Pancreas (tissue), 10 donors: ENCODE measurements at regions not wholly inside any gene's neighbourhood (a gene's known extent, or its start where the extent isn't known, plus 50 kb on each side); places are given as distances from the start of the nearest gene placed in this dataset.

Experiments
- ATAC-seq, 4 donors: fragments of 200-7000 bp; cut with Tn5 transposase; one replicate each; pipeline versions ENCODE4 v1.8.0 to v1.9.1; 2020; ENCODE audit warnings: mild to moderate bottlenecking in 4 of 4, moderate library complexity in 4 of 4
- DNase-seq, 6 donors: peaks; one replicate each; pipeline ENCODE4 v3.0.0-alpha.2; 2020
- FAIRE-seq: peaks from 2 replicates; lab custom pipeline; 2012; peaks lifted over from hg19 to GRCh38; lab: Jason Lieb, UNC
- H3K27ac ChIP-seq, 4 donors: fragments of 200-600 bp; sonication (generic); 1 replicate in 3 of 4; 2 replicates in 1 of 4; pipeline versions ENCODE4 v1.5.0 to v1.8.0; 2020
- H3K27me3 ChIP-seq, 4 donors: fragments of 200-600 bp; one replicate each; pipeline ENCODE4 v1.8.0; 2021
- H3K36me3 ChIP-seq, 3 donors: fragments of 200-600 bp; sonication (generic) in 1 of 3; one replicate each; pipeline versions ENCODE4 v1.5.0 to v1.8.0; 2020 to 2021
- H3K4me1 ChIP-seq, 3 donors: fragments of 200-600 bp; one replicate each; pipeline ENCODE4 v1.8.0; 2021
- H3K4me3 ChIP-seq, 4 donors: fragments of 200-600 bp; sonication (generic) in 2 of 4; one replicate each; pipeline versions ENCODE4 v1.5.0 to v1.8.0; 2020 to 2021
- H3K9me3 ChIP-seq, 4 donors: fragments of 200-600 bp; one replicate each; pipeline ENCODE4 v1.8.0; 2021
- CTCF ChIP-seq, 4 donors: fragments of 200-600 bp; sonication (generic) in 3 of 4; IDR thresholded peaks; one replicate each; pipeline versions ENCODE4 v1.5.0 to v1.8.0; 2021; ENCODE audit warnings: antibody characterized with exemption in 4 of 4
- WGBS, 2 donors: extraction: QIAGEN DNeasy Blood & Tissue Kit; methylation state at CpG; one replicate each; pipeline ENCODE4 v1.1.7; 2013; 5-methylcytosine and 5-hydroxymethylcytosine counted together
- intact Hi-C, 3 donors: fragments of 100-400 bp; cut with DNase I; formaldehyde crosslinking; loops; one replicate each; pipeline versions ENCODE4 v1.11.1 to v1.14.2; 2022
- donor health status: healthy with polysubstance abuse.
- donor health status: DM: no; HTN: no; CAD: no; lungs with moderate emphysema.
- donor health status: DM: no; HTN: no; CAD: no.
- donor health status: control.
- donor health status: control.
- donor health status: Bipolar disorder and iron deficiency.
- donor health status: DM: yes; HTN: yes; CAD: no.
- donor health status: DM: no; HTN: no; CAD: no.
- donor health status: DM: no; HTN: no; CAD: no.
- donor health status: DM: yes; HTN: yes; CAD: no.

- H3K27ac ChIP-seq, result no peak overlapping the region
- no peaks in the 10 kb centered on the region for H3K27me3 ChIP-seq
- H3K36me3 ChIP-seq, result no peaks in the 10 kb centered on the region
- H3K4me3 ChIP-seq, result no peak overlapping the region
- no peaks in the 10 kb centered on the region for H3K9me3 ChIP-seq
- FAIRE-seq (no peak), ATAC-seq (no peak), DNase-seq (no peak)
- TF ChIP-seq CTCF (IDR thresholded peaks at IDR 0.05), result no peak
- intact Hi-C loops, result no loop called here
- 52 to 64% methylated on average over 6 of the region's 6 CpGs for WGBS, 2 donors
- H3K4me1 ChIP-seq, result no peaks in the 10 kb centered on the region
Observed at GRCh38 chr2:146990311-146991054, 854.3 kb upstream of the ACVR2A start.

DNA sequence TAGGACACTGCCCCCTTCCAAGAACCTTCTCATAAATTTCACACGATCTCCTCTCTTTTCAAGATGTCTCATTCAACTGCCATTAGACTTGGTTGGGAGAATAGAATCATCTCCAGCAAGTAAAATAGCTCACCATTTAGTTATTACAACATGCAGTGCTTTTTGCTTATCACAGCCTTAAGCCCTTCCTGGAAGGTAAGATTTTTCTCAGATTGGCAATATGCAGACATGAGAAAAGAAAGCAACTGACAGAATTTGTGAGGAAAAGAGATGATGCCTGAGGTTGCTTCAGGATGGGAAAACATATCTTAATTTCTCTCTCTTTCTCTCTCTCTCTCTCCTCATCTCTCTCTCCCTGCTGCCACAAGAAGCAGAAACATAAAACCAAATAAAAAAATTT, 855.1 kb upstream of the ACVR2A start:
- intact Hi-C loops, result no loop called here
- 58 to 62% methylated on average over 1 of the region's 1 CpG for WGBS, 2 donors
- Histone ChIP-seq H3K4me1 (no peaks in the 10 kb centered on the region), H3K36me3 (no peaks in the 10 kb centered on the region), H3K27me3 (no peaks in the 10 kb centered on the region), H3K4me3 (no peak overlapping the region), H3K9me3 (no peaks in the 10 kb centered on the region), H3K27ac (no peak overlapping the region)
- no peak for FAIRE-seq
- ATAC-seq, result no peak
- TF ChIP-seq CTCF (IDR thresholded peaks at IDR 0.05), result no peak
- no peak for DNase-seq

GRCh38 chr2:146987996-146988395, 856.8 kb upstream of the ACVR2A start:
- FAIRE-seq, result no peak
- no peak for TF ChIP-seq CTCF (IDR thresholded peaks at IDR 0.05)
- Histone ChIP-seq H3K4me1 (no peaks in the 10 kb centered on the region), H3K4me3 (no peak overlapping the region), H3K27ac (no peak overlapping the region), H3K36me3 (no peaks in the 10 kb centered on the region), H3K9me3 (no peaks in the 10 kb centered on the region), H3K27me3 (no peaks in the 10 kb centered on the region)
- no peak for DNase-seq
- no peak for ATAC-seq
- WGBS, 2 donors, result 90 to 96% methylated on average over 2 of the region's 2 CpGs
- intact Hi-C loops, result no loop called here

GRCh38 chr2:146986161-146986560, 858.7 kb upstream of the ACVR2A start:
- FAIRE-seq, result no peak

More at GRCh38 chr2:146986161-146986560, 858.7 kb upstream of the ACVR2A start:
- DNase-seq (no peak), ATAC-seq (no peak)
- Histone ChIP-seq H3K9me3 (no peaks in the 10 kb centered on the region), H3K4me3 (no peak overlapping the region), H3K36me3 (no peaks in the 10 kb centered on the region), H3K27me3 (no peaks in the 10 kb centered on the region), H3K27ac (no peak overlapping the region), H3K4me1 (no peaks in the 10 kb centered on the region)
- intact Hi-C loops, result no loop called here
- TF ChIP-seq CTCF (IDR thresholded peaks at IDR 0.05), result no peak
- 43 to 58% methylated on average over 4 of the region's 4 CpGs for WGBS, 2 donors
